ENCODE measurements at regions not wholly inside any gene's neighbourhood (a gene's known extent, or its start where the extent isn't known, plus 50 kb on each side); places are given as distances from the start of the nearest gene placed in this dataset.

DNA sequence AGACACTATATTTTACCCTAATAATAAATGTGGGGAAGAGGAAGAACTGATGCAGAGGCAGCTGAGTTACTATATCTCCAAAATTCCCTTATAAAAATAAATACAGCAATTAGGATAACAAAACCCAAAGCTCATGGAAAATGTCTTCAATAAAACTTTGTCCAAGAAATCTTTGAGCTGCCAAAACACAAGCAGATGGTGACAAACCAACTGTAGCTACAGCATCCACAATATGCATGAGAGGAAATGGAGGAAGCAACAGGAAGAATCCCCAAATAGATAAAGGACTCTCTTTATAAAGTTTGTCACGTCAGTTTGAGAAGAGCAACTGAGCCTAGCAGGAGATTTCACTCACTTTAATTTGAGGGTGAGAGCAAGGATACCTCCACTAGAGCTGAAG, 638.2 kb downstream of the IGSF11 start:
- Histone ChIP-seq H3K4me3 (ENCODE audit: low read depth, low read length) (no peak overlapping the region), H3K4me1 (no peaks in the 10 kb centered on the region), H3K9me3 (no peaks in the 10 kb centered on the region), H3K27me3 (replicated peaks; ENCODE audit: control insufficient read depth, insufficient read depth, low read length) (no peaks in the 10 kb centered on the region), H3K36me3 (ENCODE audit: control insufficient read depth, insufficient read depth, low read length) (no peaks in the 10 kb centered on the region)
- BruUV-seq (replicated peaks): no TSS peak
- Mint-ChIP-seq H3K4me1 (ENCODE audit: low read depth, unreplicated experiment) (peaks cover 9% of the 10 kb centered on the region), H3K27me3 (ENCODE audit: insufficient read depth, unreplicated experiment) (no peaks in the 10 kb centered on the region), H3K9me3 (ENCODE audit: unreplicated experiment) (no peaks in the 10 kb centered on the region), H3K27ac (ENCODE audit: unreplicated experiment) (no peak overlapping the region), H3K36me3 (ENCODE audit: insufficient read depth, unreplicated experiment) (peaks cover 6% of the 10 kb centered on the region), H3K4me3 (ENCODE audit: unreplicated experiment) (no peak overlapping the region)
- ChIA-PET CTCF (no interaction called here), POLR2A (no interaction called here)
- DNase-seq: no peak
- TF ChIP-seq, protein P1, sequence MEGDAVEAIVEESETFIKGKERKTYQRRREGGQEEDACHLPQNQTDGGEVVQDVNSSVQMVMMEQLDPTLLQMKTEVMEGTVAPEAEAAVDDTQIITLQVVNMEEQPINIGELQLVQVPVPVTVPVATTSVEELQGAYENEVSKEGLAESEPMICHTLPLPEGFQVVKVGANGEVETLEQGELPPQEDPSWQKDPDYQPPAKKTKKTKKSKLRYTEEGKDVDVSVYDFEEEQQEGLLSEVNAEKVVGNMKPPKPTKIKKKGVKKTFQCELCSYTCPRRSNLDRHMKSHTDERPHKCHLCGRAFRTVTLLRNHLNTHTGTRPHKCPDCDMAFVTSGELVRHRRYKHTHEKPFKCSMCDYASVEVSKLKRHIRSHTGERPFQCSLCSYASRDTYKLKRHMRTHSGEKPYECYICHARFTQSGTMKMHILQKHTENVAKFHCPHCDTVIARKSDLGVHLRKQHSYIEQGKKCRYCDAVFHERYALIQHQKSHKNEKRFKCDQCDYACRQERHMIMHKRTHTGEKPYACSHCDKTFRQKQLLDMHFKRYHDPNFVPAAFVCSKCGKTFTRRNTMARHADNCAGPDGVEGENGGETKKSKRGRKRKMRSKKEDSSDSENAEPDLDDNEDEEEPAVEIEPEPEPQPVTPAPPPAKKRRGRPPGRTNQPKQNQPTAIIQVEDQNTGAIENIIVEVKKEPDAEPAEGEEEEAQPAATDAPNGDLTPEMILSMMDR (IDR thresholded peaks at IDR 0.05; ENCODE audit: insufficient read depth in 1 of 2, low read depth in 1 of 2, low read length in 1 of 2, severe bottlenecking in 1 of 2, unreplicated experiment in 1 of 2): no peak
- intact Hi-C loops (cut with micrococcal nuclease; ENCODE audit: unreplicated experiment): no loop called here

DNA sequence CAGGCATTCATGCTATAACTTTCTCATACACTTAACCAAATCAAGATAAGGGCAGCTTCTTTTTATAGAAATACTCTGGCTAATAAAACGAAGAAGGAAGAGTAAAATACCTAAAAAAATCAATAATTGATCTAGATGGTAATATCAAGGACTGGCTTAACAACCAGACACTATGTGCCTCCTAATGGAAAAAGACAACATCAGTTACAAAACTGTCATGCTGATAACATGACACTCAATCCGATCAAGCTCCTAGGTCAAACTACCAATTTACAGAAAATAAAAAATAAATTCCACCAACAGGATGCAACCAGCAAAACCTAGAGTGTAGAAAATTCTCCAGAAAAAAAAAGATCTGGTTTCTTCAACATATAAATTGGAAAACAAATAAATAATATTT, 634.6 kb downstream of the IGSF11 start:
- ChIA-PET POLR2A (no interaction called here), CTCF (no interaction called here)
- Mint-ChIP-seq H3K27ac (ENCODE audit: unreplicated experiment) (no peak overlapping the region), H3K9me3 (ENCODE audit: unreplicated experiment) (no peaks in the 10 kb centered on the region), H3K36me3 (ENCODE audit: insufficient read depth, unreplicated experiment) (no peaks in the 10 kb centered on the region), H3K4me1 (ENCODE audit: low read depth, unreplicated experiment) (no peaks in the 10 kb centered on the region), H3K4me3 (ENCODE audit: unreplicated experiment) (no peak overlapping the region), H3K27me3 (ENCODE audit: insufficient read depth, unreplicated experiment) (no peaks in the 10 kb centered on the region)
- Histone ChIP-seq H3K4me3 (ENCODE audit: low read depth, low read length) (no peak overlapping the region), H3K27me3 (replicated peaks; ENCODE audit: control insufficient read depth, insufficient read depth, low read length) (no peaks in the 10 kb centered on the region), H3K4me1 (no peaks in the 10 kb centered on the region), H3K36me3 (ENCODE audit: control insufficient read depth, insufficient read depth, low read length) (no peaks in the 10 kb centered on the region), H3K9me3 (no peaks in the 10 kb centered on the region)
- no TSS peak for BruUV-seq (replicated peaks)
- TF ChIP-seq, protein P1 (IDR thresholded peaks at IDR 0.05; ENCODE audit: insufficient read depth in 1 of 2, low read depth in 1 of 2, low read length in 1 of 2, severe bottlenecking in 1 of 2, unreplicated experiment in 1 of 2): no peak
- intact Hi-C loops (cut with micrococcal nuclease; ENCODE audit: unreplicated experiment): no loop called here
- DNase-seq: no peak

DNA sequence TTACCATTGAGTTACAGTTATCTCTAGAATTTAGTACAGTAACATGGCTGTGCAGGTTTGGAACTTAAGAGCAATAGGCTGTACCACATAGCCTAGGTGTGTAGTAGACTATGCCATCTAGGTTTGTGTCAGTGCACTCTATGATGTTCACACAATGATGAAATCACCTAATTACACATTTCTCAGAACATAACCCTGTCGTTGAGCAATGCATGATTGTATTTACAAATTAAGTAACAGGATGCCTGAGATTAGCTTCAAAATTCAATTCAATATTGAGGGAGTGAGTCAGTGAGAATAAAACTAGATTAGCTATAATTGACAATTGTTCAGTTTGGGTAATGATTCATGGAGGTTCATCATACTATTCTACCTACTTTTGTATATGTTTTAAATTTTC, 633.8 kb downstream of the IGSF11 start:
- ChIA-PET CTCF (no interaction called here), POLR2A (no interaction called here)
- Mint-ChIP-seq H3K4me3 (ENCODE audit: unreplicated experiment) (no peak overlapping the region), H3K27me3 (ENCODE audit: insufficient read depth, unreplicated experiment) (no peaks in the 10 kb centered on the region), H3K9me3 (ENCODE audit: unreplicated experiment) (no peaks in the 10 kb centered on the region), H3K4me1 (ENCODE audit: low read depth, unreplicated experiment) (no peaks in the 10 kb centered on the region), H3K36me3 (ENCODE audit: insufficient read depth, unreplicated experiment) (no peaks in the 10 kb centered on the region), H3K27ac (ENCODE audit: unreplicated experiment) (no peak overlapping the region)
- BruUV-seq (replicated peaks): no TSS peak
- no peaks in the 10 kb centered on the region for H3K9me3 ChIP-seq
- no peaks in the 10 kb centered on the region for H3K36me3 ChIP-seq (ENCODE audit: control insufficient read depth, insufficient read depth, low read length)
- no peaks in the 10 kb centered on the region for H3K27me3 ChIP-seq (replicated peaks; ENCODE audit: control insufficient read depth, insufficient read depth, low read length)
- H3K4me3 ChIP-seq (ENCODE audit: low read depth, low read length): no peak overlapping the region
- TF ChIP-seq, protein P1 (IDR thresholded peaks at IDR 0.05; ENCODE audit: insufficient read depth in 1 of 2, low read depth in 1 of 2, low read length in 1 of 2, severe bottlenecking in 1 of 2, unreplicated experiment in 1 of 2): no peak
- no peak for DNase-seq
- no peaks in the 10 kb centered on the region for H3K4me1 ChIP-seq
- intact Hi-C loops (cut with micrococcal nuclease; ENCODE audit: unreplicated experiment): no loop called here
